GM12801 (cell line): ENCODE measurements at regions not wholly inside any gene's neighbourhood (a gene's known extent, or its start where the extent isn't known, plus 50 kb on each side); places are given as distances from the start of the nearest gene placed in this dataset.

ENCODE experiments used
- TF ChIP-seq, protein P1 (sequence below): IDR thresholded peaks from one replicate; pipeline ENCODE4 v1.5.1; 2011; ENCODE audit warnings: control low read depth; ENCODE audit not compliant: insufficient read length; ENCODE audit errors: extremely low read depth

DNA sequence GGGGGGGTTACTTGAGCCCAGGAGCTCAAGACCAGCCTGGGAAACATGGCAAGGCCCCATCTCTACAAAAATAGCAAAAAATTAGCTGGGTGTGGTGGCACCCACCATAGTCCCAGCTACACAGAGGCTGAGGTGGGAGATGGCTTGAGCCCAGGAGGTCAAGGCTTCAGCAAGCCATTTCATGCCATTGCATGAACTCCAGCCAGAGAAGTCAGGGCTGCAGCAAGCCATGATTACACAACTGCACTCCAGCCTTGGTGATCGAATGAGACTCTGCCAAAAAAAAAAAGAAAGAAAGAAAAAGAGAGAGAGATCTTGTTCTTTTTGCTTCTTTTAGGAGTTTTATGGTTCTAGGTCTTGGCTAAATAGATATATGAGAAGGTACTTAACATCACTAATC lies 200.2 kb upstream of the PHYHIPL start:
- TF ChIP-seq, protein P1, sequence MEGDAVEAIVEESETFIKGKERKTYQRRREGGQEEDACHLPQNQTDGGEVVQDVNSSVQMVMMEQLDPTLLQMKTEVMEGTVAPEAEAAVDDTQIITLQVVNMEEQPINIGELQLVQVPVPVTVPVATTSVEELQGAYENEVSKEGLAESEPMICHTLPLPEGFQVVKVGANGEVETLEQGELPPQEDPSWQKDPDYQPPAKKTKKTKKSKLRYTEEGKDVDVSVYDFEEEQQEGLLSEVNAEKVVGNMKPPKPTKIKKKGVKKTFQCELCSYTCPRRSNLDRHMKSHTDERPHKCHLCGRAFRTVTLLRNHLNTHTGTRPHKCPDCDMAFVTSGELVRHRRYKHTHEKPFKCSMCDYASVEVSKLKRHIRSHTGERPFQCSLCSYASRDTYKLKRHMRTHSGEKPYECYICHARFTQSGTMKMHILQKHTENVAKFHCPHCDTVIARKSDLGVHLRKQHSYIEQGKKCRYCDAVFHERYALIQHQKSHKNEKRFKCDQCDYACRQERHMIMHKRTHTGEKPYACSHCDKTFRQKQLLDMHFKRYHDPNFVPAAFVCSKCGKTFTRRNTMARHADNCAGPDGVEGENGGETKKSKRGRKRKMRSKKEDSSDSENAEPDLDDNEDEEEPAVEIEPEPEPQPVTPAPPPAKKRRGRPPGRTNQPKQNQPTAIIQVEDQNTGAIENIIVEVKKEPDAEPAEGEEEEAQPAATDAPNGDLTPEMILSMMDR = no peak

GRCh38 chr10:58979711-58980110 lies 196.7 kb upstream of the PHYHIPL start:
- TF ChIP-seq, protein P1 = no peak

DNA sequence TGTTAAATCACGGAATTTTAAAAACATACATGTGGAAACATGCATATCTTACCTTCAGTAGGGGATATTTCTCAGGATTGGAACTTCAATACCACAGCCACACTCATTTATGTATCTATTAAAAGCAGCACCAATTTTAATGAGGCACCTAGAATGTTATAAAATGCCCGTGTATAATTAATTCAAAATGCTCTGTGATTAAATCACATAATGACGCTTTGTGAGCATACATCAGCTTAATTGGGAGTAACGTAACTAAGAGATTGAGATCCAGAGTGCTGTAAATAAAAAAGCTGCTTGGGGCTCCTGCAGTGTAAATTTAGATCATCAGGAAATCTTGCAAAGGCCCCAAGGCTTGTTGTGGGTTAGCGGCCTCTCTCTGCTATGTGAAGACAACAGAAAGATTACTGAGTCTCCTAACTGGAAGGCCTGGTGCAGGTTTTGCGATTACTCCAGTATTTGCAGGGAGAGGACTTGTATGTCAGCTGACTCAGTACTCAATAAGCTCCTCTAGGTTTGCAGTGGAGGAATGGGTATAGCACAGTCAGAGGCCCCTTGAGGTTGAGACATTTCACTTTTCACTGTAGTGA lies 195.5 kb upstream of the PHYHIPL start:
- TF ChIP-seq, protein P1 = no peak

DNA sequence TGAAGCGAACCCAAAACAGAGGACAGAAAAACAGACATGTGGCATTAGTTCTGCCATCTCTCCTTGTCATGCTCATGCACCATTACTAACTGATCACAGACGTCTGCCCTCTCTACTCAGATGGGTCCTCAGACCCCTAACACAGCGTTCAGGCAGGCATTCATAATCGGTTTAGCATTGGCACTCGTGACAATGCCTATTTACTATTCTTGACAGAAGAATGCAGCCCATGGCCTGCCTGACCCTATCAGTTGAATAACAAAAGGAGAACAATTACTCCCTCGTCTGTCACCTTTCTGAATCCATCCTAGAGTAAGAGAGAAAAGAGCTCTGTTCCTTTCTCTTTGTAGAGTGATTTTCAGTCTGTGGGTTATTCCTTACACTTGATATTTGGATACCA lies 194.6 kb upstream of the PHYHIPL start:
- TF ChIP-seq, protein P1 = no peak

GRCh38 chr10:58982470-58983239 lies 193.8 kb upstream of the PHYHIPL start:
- TF ChIP-seq, protein P1 = no peak

- TF ChIP-seq, protein P1 = no peak
Measured at GRCh38 chr10:58985216-58985615, 191.2 kb upstream of the PHYHIPL start.

- TF ChIP-seq, protein P1 = no peak
Measured at GRCh38 chr10:58989486-58990039, 186.9 kb upstream of the PHYHIPL start.
